Stimulated activated CD8-positive, alpha-beta memory T cell treated with anti-CD3 and anti-CD28 coated beads, Interleukin-12 subunit alpha, Interleukin-12 subunit beta, amount 100 ng/mL, for 24 hours (primary cell): ENCODE measurements at regions not wholly inside any gene's neighbourhood (a gene's known extent, or its start where the extent isn't known, plus 50 kb on each side); places are given as distances from the start of the nearest gene placed in this dataset.

Experiments
- DNase-seq: peaks from one replicate; pipeline ENCODE4 v3.0.0-alpha.2; 2020; ENCODE audit errors: extremely low read depth

GRCh38 chr13:57784633-57785032 lies 153.1 kb downstream of the PCDH17 start:
- DNase-seq = no peak

GRCh38 chr13:57787058-57787791 lies 155.7 kb downstream of the PCDH17 start:
- no peak for DNase-seq

- no peak for DNase-seq
These were observed 168.1 kb downstream of the PCDH17 start for GRCh38 chr13:57799624-57800023.

GRCh38 chr13:57813651-57814050 lies 182.1 kb downstream of the PCDH17 start:
- no peak for DNase-seq

GRCh38 chr13:57815600-57815999 lies 184.1 kb downstream of the PCDH17 start:
- no peak for DNase-seq

GRCh38 chr13:57820924-57821323 lies 189.4 kb downstream of the PCDH17 start:
- DNase-seq = no peak

- no peak for DNase-seq
These were observed 192.2 kb downstream of the PCDH17 start for GRCh38 chr13:57823704-57824103.

GRCh38 chr13:57824121-57824520 lies 192.6 kb downstream of the PCDH17 start:
- DNase-seq = no peak

GRCh38 chr13:57825066-57825465 lies 193.5 kb downstream of the PCDH17 start:
- DNase-seq = no peak

- DNase-seq = no peak
These were observed 198.0 kb downstream of the PCDH17 start for GRCh38 chr13:57829496-57829895.

- DNase-seq = no peak
These were observed 200.6 kb downstream of the PCDH17 start for GRCh38 chr13:57832187-57832586.

- no peak for DNase-seq
These were observed 206.3 kb downstream of the PCDH17 start for GRCh38 chr13:57837801-57838200.

GRCh38 chr13:57843521-57843920 lies 212.0 kb downstream of the PCDH17 start:
- DNase-seq = no peak

- DNase-seq = no peak
These were observed 215.1 kb downstream of the PCDH17 start for GRCh38 chr13:57846600-57847173.

- DNase-seq = no peak
These were observed 226.4 kb downstream of the PCDH17 start for GRCh38 chr13:57857945-57858344.

GRCh38 chr13:57858376-57858775 lies 226.8 kb downstream of the PCDH17 start:
- DNase-seq = no peak

GRCh38 chr13:57862879-57863278 lies 231.3 kb downstream of the PCDH17 start:
- DNase-seq = no peak

GRCh38 chr13:57865600-57866294 lies 234.2 kb downstream of the PCDH17 start:
- no peak for DNase-seq

- DNase-seq = no peak
These were observed 243.0 kb downstream of the PCDH17 start for GRCh38 chr13:57874530-57874929.

GRCh38 chr13:57877601-57878000 lies 246.1 kb downstream of the PCDH17 start:
- DNase-seq = no peak

GRCh38 chr13:57878291-57878690 lies 246.7 kb downstream of the PCDH17 start:
- no peak for DNase-seq

GRCh38 chr13:57897225-57897624 lies 265.7 kb downstream of the PCDH17 start:
- no peak for DNase-seq

GRCh38 chr13:57899096-57899495 lies 267.6 kb downstream of the PCDH17 start:
- DNase-seq = no peak
